Muscle of leg (tissue), 3 donors: ENCODE measurements at regions not wholly inside any gene's neighbourhood (a gene's known extent, or its start where the extent isn't known, plus 50 kb on each side); places are given as distances from the start of the nearest gene placed in this dataset.
"Not testable (repeated sequence)": the region's sequence is repeated elsewhere in the genome, so short reads cannot be mapped to it uniquely, and the experiment has no call there.

Experiments used
- DNase-seq: peaks from one replicate; pipeline ENCODE4 v3.0.0; 2013
- H3K27ac ChIP-seq: one replicate; pipeline ENCODE4 v1.5.1; 2013; ENCODE audit warnings: mild to moderate bottlenecking, low read length, control low read depth
- H3K27me3 ChIP-seq: one replicate; pipeline ENCODE4 v1.6.1; 2013; ENCODE audit warnings: low read length; ENCODE audit not compliant: control insufficient read depth, insufficient read depth
- H3K36me3 ChIP-seq: one replicate; pipeline ENCODE4 v1.6.1; 2013; ENCODE audit warnings: low read length; ENCODE audit not compliant: control insufficient read depth, insufficient read depth
- H3K4me1 ChIP-seq: one replicate; pipeline ENCODE4 v1.6.1; 2013; ENCODE audit warnings: low read length; ENCODE audit not compliant: control insufficient read depth, insufficient read depth
- H3K4me3 ChIP-seq: one replicate; pipeline ENCODE4 v1.5.1; 2013; ENCODE audit warnings: low read length, control low read depth
- H3K9me3 ChIP-seq: replicated peaks from 2 replicates; pipeline ENCODE4 v1.6.1; 2013; ENCODE audit warnings: low read depth, low read length; ENCODE audit not compliant: control insufficient read depth
- whole genome bisulfite sequencing: methylation state at CpG from one replicate; pipeline ENCODE4 v1.1.5; 2013; ENCODE audit warnings: missing lambda C conversion rate; ENCODE audit not compliant: insufficient coverage; 5-methylcytosine and 5-hydroxymethylcytosine counted together

DNA sequence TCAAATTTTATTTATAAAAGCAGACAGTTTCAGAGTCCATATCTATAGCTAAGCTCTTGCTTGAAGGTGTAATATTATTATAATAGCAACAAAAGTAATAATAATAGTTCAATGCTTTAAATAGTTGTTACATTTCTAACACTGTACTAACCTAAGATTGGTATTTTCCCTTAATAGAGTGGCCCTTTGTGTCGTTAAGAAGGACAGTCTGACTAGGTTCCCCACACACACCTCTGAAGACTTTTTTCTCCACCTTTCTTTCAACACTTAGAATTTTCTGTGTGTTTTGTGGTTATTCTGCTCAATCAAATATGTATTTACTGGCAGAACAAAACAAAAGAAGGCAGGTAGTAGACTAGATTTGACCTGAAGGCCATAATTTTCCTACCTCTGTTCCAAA lies 223.2 kb upstream of the ACO1 start:
- no peaks in the 10 kb centered on the region for H3K27me3 ChIP-seq
- no peaks in the 10 kb centered on the region for H3K4me1 ChIP-seq
- no peaks in the 10 kb centered on the region for H3K9me3 ChIP-seq
- WGBS, result no CpG with 5 or more reads among the region's 1 CpG
- no peaks in the 10 kb centered on the region for H3K36me3 ChIP-seq
- no peak overlapping the region for H3K27ac ChIP-seq
- H3K4me3 ChIP-seq, result no peak overlapping the region
- no peak for DNase-seq

DNA sequence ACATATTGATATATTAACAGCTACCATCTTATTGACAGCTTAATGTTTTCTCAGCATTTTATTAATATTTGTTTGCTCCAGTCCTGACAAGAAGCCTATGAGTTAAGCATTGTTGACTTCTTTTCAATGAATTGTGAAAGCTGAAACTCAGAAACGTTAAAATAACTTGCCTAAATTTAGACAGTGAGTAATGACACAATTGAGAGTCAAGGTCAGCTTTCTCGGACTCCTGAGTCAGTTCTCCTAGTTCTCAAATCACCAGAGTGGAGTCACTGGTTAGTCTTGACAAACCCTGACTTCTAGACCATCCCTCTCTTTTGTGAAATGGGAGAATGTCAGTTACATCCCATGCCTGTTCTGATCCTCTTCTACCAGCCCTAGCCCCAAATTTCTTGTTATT lies 222.7 kb upstream of the ACO1 start:
- Histone ChIP-seq H3K36me3 (no peaks in the 10 kb centered on the region), H3K9me3 (no peaks in the 10 kb centered on the region), H3K4me3 (no peak overlapping the region), H3K27me3 (no peaks in the 10 kb centered on the region), H3K4me1 (no peaks in the 10 kb centered on the region), H3K27ac (no peak overlapping the region)
- DNase-seq, result no peak
- 67% methylated on average over 1 of the region's 2 CpGs for WGBS

DNA sequence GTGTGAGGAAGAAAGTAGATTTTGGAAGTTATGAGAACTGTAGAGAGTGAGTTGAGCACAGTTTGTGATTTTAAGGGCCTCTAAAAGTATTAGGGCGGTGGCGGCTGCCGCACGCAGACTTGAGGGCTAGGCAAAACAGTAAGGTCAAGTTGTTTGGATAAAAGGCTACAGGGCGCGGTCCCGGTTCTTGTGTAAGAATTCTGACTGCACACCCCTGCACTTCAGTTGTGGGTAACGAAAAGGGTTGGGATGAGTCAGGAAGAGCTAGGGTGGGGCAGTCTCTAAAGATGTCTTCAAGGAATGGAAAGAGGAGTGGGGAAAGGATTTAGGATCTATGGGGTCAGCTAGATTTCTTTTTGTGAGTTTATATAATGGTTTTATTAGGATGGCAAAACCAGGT lies 218.1 kb upstream of the ACO1 start:
- not testable (repeated sequence) for H3K4me3 ChIP-seq, H3K36me3 ChIP-seq, H3K27ac ChIP-seq, H3K9me3 ChIP-seq, H3K4me1 ChIP-seq, H3K27me3 ChIP-seq, DNase-seq
- 79% methylated on average over 5 of the region's 8 CpGs for WGBS

DNA sequence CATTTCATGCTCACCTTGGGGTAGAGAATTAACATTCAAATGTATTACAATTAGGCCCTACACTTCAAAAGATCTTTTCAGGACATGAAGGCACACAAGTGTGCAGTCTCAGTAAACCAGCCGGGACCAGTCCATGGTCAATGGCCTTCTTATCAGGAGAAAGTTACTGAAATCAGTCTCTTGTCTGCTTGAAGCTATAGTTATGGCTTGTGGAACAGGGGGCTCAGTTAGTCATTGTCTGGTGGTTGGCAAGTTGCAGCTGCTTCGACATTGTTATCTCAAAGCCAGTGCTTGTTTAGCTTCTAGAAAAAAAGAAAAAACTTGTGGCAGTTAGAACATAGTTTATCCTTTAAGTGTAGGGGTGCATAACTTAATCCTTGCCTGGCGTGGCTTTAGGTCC lies 213.1 kb upstream of the ACO1 start:
- Histone ChIP-seq H3K27me3 (no peaks in the 10 kb centered on the region), H3K4me1 (no peaks in the 10 kb centered on the region), H3K36me3 (no peaks in the 10 kb centered on the region), H3K9me3 (no peaks in the 10 kb centered on the region), H3K27ac (no peak overlapping the region), H3K4me3 (no peak overlapping the region)
- no peak for DNase-seq
- WGBS, result 93% methylated on average over 2 of the region's 3 CpGs

DNA sequence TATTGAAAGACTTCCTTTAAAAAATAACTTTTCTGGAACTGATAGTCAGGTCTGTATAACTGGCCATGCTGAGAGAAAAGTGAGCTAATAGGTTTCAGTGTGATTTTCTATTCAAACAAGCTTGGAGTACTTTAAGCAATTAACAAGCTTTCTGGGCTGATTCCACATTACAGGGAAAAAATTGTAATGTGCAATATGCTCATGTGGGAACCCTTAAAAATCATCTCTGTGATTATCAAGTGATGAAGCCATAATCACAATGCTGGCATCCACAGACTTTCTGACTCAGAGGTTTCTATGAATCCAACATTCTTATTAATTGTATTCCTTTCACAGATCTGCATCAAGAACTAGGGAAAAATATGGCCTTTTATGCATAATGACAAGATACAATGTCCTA lies 212.2 kb upstream of the ACO1 start:
- H3K9me3 ChIP-seq, result no peaks in the 10 kb centered on the region
- H3K27me3 ChIP-seq, result no peaks in the 10 kb centered on the region
- no peaks in the 10 kb centered on the region for H3K4me1 ChIP-seq
- no peak overlapping the region for H3K4me3 ChIP-seq
- H3K27ac ChIP-seq, result no peak overlapping the region
- DNase-seq, result peak; percentile 32
- no peaks in the 10 kb centered on the region for H3K36me3 ChIP-seq

DNA sequence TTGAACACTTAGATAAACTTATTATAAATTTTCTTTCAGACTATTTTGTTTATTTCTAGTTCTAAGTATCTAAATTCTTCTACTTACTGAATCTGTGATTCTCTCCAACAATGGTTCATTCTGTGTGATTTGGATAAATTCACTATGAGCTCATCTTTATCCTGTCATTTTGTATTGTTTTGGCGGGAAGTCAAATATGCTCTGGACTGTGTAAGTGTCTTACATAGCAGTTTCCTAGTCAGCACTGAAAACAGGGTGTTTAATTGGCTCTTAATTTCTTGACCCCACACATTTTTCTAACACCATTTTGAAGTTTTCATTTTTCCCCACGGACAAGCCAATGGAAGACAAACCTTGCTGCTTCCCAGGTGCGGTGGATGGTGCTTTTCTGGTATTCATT lies 207.0 kb upstream of the ACO1 start:
- H3K36me3 ChIP-seq, result no peaks in the 10 kb centered on the region
- DNase-seq, result peak; percentile 84
- H3K4me1 ChIP-seq, result no peaks in the 10 kb centered on the region
- no peaks in the 10 kb centered on the region for H3K27me3 ChIP-seq
- H3K4me3 ChIP-seq, result no peak overlapping the region
- no CpG with 5 or more reads among the region's 3 CpGs for WGBS
- no peak overlapping the region for H3K27ac ChIP-seq
- H3K9me3 ChIP-seq, result no peaks in the 10 kb centered on the region

DNA sequence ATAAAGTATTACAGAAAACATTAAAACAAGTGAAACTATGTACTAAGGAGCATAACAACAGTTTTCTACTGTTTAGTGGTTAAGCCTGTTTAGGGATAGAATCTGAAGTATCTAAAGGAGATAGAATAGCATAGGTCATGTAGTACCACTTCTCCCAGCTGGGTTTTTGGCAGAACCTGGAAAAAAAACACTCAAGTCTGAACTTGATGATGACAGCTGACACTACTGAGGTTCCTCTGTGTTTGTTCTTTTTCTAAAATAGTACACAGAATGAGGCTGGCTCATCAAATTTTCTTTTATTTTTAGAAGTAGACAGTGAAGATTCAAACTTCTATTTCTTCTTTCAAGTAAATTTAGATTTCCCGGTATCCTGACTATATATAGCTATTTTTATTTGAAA lies 203.8 kb upstream of the ACO1 start:
- no peak overlapping the region for H3K27ac ChIP-seq
- H3K4me3 ChIP-seq, result no peak overlapping the region
- no peaks in the 10 kb centered on the region for H3K27me3 ChIP-seq
- no peaks in the 10 kb centered on the region for H3K4me1 ChIP-seq
- no peaks in the 10 kb centered on the region for H3K36me3 ChIP-seq
- no CpG with 5 or more reads among the region's 1 CpG for WGBS
- DNase-seq, result no peak
- H3K9me3 ChIP-seq, result no peaks in the 10 kb centered on the region

DNA sequence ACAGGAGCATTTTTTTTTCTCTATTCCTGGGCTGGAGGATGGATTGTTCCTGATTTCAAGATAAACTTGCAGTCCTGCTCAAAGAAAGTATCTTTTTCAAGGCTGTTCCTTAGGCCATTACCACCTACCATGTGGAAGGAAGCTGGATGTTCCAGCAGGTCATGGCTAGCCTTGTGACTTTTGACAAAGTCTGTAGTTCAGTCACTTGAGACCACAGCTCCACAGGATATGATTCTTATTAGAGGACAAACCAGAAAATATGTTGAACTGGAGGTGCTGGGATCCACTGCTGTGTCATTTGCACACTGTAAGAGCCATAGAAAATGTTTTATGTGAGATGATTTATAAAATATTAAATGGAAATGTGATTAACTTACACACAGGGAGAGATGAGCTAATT lies 184.2 kb upstream of the ACO1 start:
- Histone ChIP-seq H3K36me3 (no peaks in the 10 kb centered on the region), H3K4me3 (no peak overlapping the region), H3K4me1 (no peaks in the 10 kb centered on the region), H3K27ac (no peak overlapping the region), H3K27me3 (no peaks in the 10 kb centered on the region), H3K9me3 (no peaks in the 10 kb centered on the region)
- DNase-seq, result no peak

DNA sequence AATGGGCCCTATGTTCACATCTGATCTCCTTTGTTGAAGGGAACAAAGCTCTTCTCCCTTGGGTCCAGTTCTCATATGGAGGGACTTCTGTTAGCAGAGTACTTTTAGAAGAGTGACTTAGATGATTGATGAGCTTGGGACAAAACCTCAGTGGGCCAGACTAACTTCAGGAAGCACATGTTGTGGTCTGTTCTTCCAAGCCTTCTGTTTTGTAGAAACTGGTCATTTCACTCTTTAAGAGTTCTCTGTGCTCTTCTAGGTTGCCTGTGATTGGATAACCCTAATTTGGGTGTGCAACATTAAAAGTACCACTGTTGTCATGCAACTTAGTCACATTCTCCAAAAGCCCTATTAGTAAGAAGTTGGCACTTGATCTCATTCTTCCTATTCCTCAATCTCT lies 183.5 kb upstream of the ACO1 start:
- no peak overlapping the region for H3K4me3 ChIP-seq
- no peaks in the 10 kb centered on the region for H3K27me3 ChIP-seq
- no peaks in the 10 kb centered on the region for H3K36me3 ChIP-seq
- H3K4me1 ChIP-seq, result no peaks in the 10 kb centered on the region
- DNase-seq, result no peak
- H3K27ac ChIP-seq, result no peak overlapping the region
- H3K9me3 ChIP-seq, result no peaks in the 10 kb centered on the region

DNA sequence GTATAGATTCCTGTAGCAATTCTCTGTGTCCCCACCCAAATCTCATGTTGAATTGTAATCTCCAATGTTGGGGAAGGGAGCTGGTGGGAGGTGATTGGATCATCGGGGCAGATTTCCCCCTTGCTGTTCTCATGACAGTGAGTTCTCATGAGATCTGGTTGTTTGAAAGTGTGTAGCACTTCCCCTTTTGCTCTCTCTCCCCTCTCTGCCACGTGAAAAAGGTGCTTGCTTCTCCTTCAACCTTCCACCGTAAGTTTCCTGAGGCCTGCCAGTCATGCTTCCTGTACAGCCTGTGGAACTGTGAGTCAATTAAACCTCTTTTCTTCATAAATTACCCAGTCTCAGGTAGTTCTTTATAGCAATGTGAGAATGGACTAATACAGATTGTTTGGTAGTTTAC lies 175.3 kb upstream of the ACO1 start:
- H3K27me3 ChIP-seq, H3K36me3 ChIP-seq, H3K4me3 ChIP-seq, H3K4me1 ChIP-seq, H3K27ac ChIP-seq, H3K9me3 ChIP-seq, DNase-seq: not testable (repeated sequence)
- no CpG with 5 or more reads among the region's 3 CpGs for WGBS

DNA sequence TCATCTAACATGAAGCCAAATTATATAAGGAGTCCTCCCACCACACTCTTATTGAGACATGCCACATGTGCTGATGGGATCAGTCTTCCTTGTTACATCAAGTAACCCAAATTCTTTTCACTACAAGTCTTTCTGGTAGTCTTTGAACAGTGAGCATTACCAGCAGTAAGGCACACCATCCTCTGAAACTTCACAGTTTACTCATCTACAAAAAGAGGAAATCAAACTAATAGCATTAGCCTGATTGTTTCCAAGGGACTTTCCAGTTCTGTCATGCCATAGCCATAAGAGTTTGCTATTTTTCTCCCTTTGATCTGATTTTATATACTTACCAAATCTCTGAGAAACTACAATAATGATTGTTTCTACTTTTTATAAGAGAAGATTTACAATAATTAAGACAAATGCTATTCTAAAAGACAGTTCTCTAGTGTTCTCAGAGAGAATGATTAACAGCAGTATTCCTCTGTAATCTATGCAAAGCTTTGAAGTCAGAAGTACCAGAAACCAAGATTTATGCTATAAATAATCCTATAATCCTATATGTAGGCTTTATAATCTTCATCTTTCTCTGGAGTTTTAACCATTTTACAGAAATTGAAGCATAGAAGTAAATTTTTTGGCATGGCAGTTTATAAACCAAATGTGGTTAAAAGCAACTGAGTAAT lies 166.2 kb upstream of the ACO1 start:
- Histone ChIP-seq H3K36me3 (no peaks in the 10 kb centered on the region), H3K4me1 (no peaks in the 10 kb centered on the region), H3K9me3 (no peaks in the 10 kb centered on the region), H3K4me3 (no peak overlapping the region), H3K27ac (no peak overlapping the region), H3K27me3 (no peaks in the 10 kb centered on the region)
- DNase-seq, result no peak
